SK-N-SH (cell line): ENCODE measurements at regions not wholly inside any gene's neighbourhood (a gene's known extent, or its start where the extent isn't known, plus 50 kb on each side); places are given as distances from the start of the nearest gene placed in this dataset.
"Not testable (repeated sequence)": the region's sequence is repeated elsewhere in the genome, so short reads cannot be mapped to it uniquely, and the experiment has no call there.

Experiments used
- CTCF ChIP-seq: fragments of 200-600 bp; sonication (generic); IDR thresholded peaks from 2 replicates; pipeline ENCODE4 v1.6.1; 2017; ENCODE audit warnings: antibody characterized with exemption, mild to moderate bottlenecking, moderate library complexity
- RXRA ChIP-seq: IDR thresholded peaks from 2 replicates; pipeline ENCODE4 v1.4.0; 2012; ENCODE audit warnings: low read depth, mild to moderate bottlenecking, borderline replicate concordance

GRCh38 chr9:41280299-41281238 lies 91.5 kb upstream of the ZNG1F start:
- TF ChIP-seq CTCF, RXRA: not testable (repeated sequence)
